ENCODE measurements at regions not wholly inside any gene's neighbourhood (a gene's known extent, or its start where the extent isn't known, plus 50 kb on each side); places are given as distances from the start of the nearest gene placed in this dataset.

- Histone ChIP-seq H3K4me2 (ENCODE audit: low read length) (no peak overlapping the region), H3K27ac (ENCODE audit: low read depth, low read length, poor library complexity, severe bottlenecking) (no peak overlapping the region), H3K9me3 (ENCODE audit: low read length) (no peaks in the 10 kb centered on the region), H3F3A (ENCODE audit: insufficient read depth, low read length) (no peaks in the 10 kb centered on the region), H3K4me1 (ENCODE audit: insufficient read depth, low read length, severe bottlenecking) (no peaks in the 10 kb centered on the region), H4K20me1 (ENCODE audit: insufficient read depth, low read length) (no peaks in the 10 kb centered on the region), H3K9ac (ENCODE audit: low read length) (no peak overlapping the region), H2AFZ (ENCODE audit: low read length) (no peak overlapping the region), H3K9me2 (ENCODE audit: low read depth, low read length) (no peaks in the 10 kb centered on the region), H3K27me3 (ENCODE audit: insufficient read depth, low read length) (no peaks in the 10 kb centered on the region), H3K79me2 (ENCODE audit: insufficient read depth, low read length) (no peaks in the 10 kb centered on the region), H3K36me3 (ENCODE audit: insufficient read depth, low read length) (no peaks in the 10 kb centered on the region), H3K4me3 (ENCODE audit: low read depth, low read length, poor library complexity, severe bottlenecking) (no peak overlapping the region)
- TF ChIP-seq, protein P1, sequence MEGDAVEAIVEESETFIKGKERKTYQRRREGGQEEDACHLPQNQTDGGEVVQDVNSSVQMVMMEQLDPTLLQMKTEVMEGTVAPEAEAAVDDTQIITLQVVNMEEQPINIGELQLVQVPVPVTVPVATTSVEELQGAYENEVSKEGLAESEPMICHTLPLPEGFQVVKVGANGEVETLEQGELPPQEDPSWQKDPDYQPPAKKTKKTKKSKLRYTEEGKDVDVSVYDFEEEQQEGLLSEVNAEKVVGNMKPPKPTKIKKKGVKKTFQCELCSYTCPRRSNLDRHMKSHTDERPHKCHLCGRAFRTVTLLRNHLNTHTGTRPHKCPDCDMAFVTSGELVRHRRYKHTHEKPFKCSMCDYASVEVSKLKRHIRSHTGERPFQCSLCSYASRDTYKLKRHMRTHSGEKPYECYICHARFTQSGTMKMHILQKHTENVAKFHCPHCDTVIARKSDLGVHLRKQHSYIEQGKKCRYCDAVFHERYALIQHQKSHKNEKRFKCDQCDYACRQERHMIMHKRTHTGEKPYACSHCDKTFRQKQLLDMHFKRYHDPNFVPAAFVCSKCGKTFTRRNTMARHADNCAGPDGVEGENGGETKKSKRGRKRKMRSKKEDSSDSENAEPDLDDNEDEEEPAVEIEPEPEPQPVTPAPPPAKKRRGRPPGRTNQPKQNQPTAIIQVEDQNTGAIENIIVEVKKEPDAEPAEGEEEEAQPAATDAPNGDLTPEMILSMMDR (IDR thresholded peaks at IDR 0.05; ENCODE audit: low read length): no peak
- no peak for TF ChIP-seq EZH2 (IDR thresholded peaks at IDR 0.05; ENCODE audit: borderline replicate concordance, low read length)
Measured at GRCh38 chr12:58640314-58640713, 280.0 kb downstream of the LRIG3 start.

DNA sequence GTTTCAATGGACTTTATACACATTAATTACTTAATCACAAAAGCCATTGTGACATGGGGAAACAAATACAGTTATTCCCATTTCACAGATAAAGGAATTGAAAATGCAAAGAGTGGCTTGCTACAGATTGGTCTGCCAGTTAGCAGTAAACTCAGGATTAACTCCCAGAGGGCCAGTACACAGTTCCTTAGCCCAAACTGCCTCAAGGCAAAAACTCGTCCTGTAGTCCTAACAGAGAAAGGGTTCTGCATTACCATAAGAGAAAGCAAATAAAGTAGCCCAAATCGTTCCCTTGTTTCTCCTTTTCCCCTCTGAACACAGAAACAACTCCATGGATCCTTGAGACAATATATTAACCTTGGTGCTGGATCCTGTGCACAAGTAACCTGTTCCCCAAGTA lies 274.4 kb downstream of the LRIG3 start:
- H2AFZ ChIP-seq (ENCODE audit: low read length): no peak overlapping the region
- TF ChIP-seq, protein P1 (IDR thresholded peaks at IDR 0.05; ENCODE audit: low read length): no peak
- TF ChIP-seq EZH2 (IDR thresholded peaks at IDR 0.05; ENCODE audit: borderline replicate concordance, low read length): no peak
- no peak overlapping the region for H3K4me2 ChIP-seq (ENCODE audit: low read length)

GRCh38 chr12:58647495-58647894 lies 272.8 kb downstream of the LRIG3 start:
- Histone ChIP-seq H3K4me3 (ENCODE audit: low read depth, low read length, poor library complexity, severe bottlenecking) (no peak overlapping the region), H3K4me1 (ENCODE audit: insufficient read depth, low read length, severe bottlenecking) (no peaks in the 10 kb centered on the region), H3K36me3 (ENCODE audit: insufficient read depth, low read length) (no peaks in the 10 kb centered on the region)

More for the DNA sequence above, 274.4 kb downstream of the LRIG3 start:
- Histone ChIP-seq H3K9me3 (ENCODE audit: low read length) (no peaks in the 10 kb centered on the region), H4K20me1 (ENCODE audit: insufficient read depth, low read length) (no peaks in the 10 kb centered on the region), H3K9ac (ENCODE audit: low read length) (no peak overlapping the region), H3K27ac (ENCODE audit: low read depth, low read length, poor library complexity, severe bottlenecking) (no peak overlapping the region), H3K4me3 (ENCODE audit: low read depth, low read length, poor library complexity, severe bottlenecking) (no peak overlapping the region), H3K4me1 (ENCODE audit: insufficient read depth, low read length, severe bottlenecking) (no peaks in the 10 kb centered on the region), H3K36me3 (ENCODE audit: insufficient read depth, low read length) (no peaks in the 10 kb centered on the region), H3F3A (ENCODE audit: insufficient read depth, low read length) (no peaks in the 10 kb centered on the region), H3K27me3 (ENCODE audit: insufficient read depth, low read length) (no peaks in the 10 kb centered on the region), H3K9me2 (ENCODE audit: low read depth, low read length) (no peaks in the 10 kb centered on the region), H3K79me2 (ENCODE audit: insufficient read depth, low read length) (no peaks in the 10 kb centered on the region)

More at GRCh38 chr12:58647495-58647894, 272.8 kb downstream of the LRIG3 start:
- Histone ChIP-seq H3K9me3 (ENCODE audit: low read length) (no peaks in the 10 kb centered on the region), H3F3A (ENCODE audit: insufficient read depth, low read length) (no peaks in the 10 kb centered on the region), H4K20me1 (ENCODE audit: insufficient read depth, low read length) (no peaks in the 10 kb centered on the region), H3K27ac (ENCODE audit: low read depth, low read length, poor library complexity, severe bottlenecking) (no peak overlapping the region), H3K27me3 (ENCODE audit: insufficient read depth, low read length) (no peaks in the 10 kb centered on the region), H2AFZ (ENCODE audit: low read length) (no peak overlapping the region), H3K9ac (ENCODE audit: low read length) (no peak overlapping the region), H3K4me2 (ENCODE audit: low read length) (no peak overlapping the region), H3K9me2 (ENCODE audit: low read depth, low read length) (no peaks in the 10 kb centered on the region), H3K79me2 (ENCODE audit: insufficient read depth, low read length) (no peaks in the 10 kb centered on the region)
- TF ChIP-seq EZH2 (IDR thresholded peaks at IDR 0.05; ENCODE audit: borderline replicate concordance, low read length): no peak
- TF ChIP-seq, protein P1 (IDR thresholded peaks at IDR 0.05; ENCODE audit: low read length): no peak
